CD4-positive, alpha-beta T cell (primary cell): ENCODE measurements at regions not wholly inside any gene's neighbourhood (a gene's known extent, or its start where the extent isn't known, plus 50 kb on each side); places are given as distances from the start of the nearest gene placed in this dataset.

Experiments used
- ATAC-seq: fragments of 200-7000 bp; cut with Tn5 transposase; one replicate; pipeline ENCODE4 v1.10.0; 2022; ENCODE audit warnings: mild to moderate bottlenecking; ENCODE audit not compliant: poor library complexity
- CTCF ChIA-PET: fragments of 350-600 bp; sonication (Branson Sonifier 250); formaldehyde crosslinking; loops from one replicate; lab custom pipeline; 2021; ENCODE audit warnings: antibody characterized with exemption, inconsistent platforms; lab: Charles Lee
- POLR2A ChIA-PET: fragments of 350-600 bp; sonication (Branson Sonifier 250); formaldehyde crosslinking; loops from one replicate; lab custom pipeline; 2021; ENCODE audit warnings: antibody characterized with exemption, inconsistent platforms; lab: Charles Lee
- DNase-seq, 14 experiments: peaks; one replicate each; pipeline ENCODE4 v3.0.0-alpha.2; 2013 to 2020; ENCODE audit warnings: mixed read lengths in 2 of 14
- H3K27ac ChIP-seq, 2 donors: one replicate each; pipeline versions ENCODE4 v1.5.1 to v1.7.0; 2013; ENCODE audit warnings: low read length in 2 of 2, low read depth in 1 of 2, mild to moderate bottlenecking in 1 of 2
- H3K27me3 ChIP-seq, 2 experiments: 1 replicate in 1 of 2; 2 replicates in 1 of 2; pipeline versions ENCODE4 v1.6.1 to v1.7.0; 2013; ENCODE audit warnings: low read length in 2 of 2, control low read depth in 1 of 2, mild to moderate bottlenecking in 1 of 2, moderate library complexity in 1 of 2; ENCODE audit not compliant: insufficient read depth in 2 of 2, control insufficient read depth in 1 of 2
- H3K36me3 ChIP-seq: one replicate; pipeline ENCODE4 v1.6.1; 2013; ENCODE audit warnings: low read length, control low read depth; ENCODE audit not compliant: insufficient read depth
- H3K4me1 ChIP-seq: one replicate; pipeline ENCODE4 v1.6.1; 2013; ENCODE audit warnings: low read length, control low read depth; ENCODE audit not compliant: insufficient read depth
- H3K4me3 ChIP-seq: one replicate; pipeline ENCODE4 v1.5.1; 2013; ENCODE audit warnings: mild to moderate bottlenecking, low read length, moderate library complexity
- H3K9me3 ChIP-seq, 2 experiments: 1 replicate in 1 of 2; 2 replicates in 1 of 2; pipeline versions ENCODE4 v1.6.1 to v1.7.0; 2013; ENCODE audit warnings: low read length in 2 of 2, mild to moderate bottlenecking in 2 of 2, control low read depth in 1 of 2, moderate library complexity in 1 of 2; ENCODE audit not compliant: control insufficient read depth in 1 of 2, insufficient read depth in 1 of 2
- H3K27ac Mint-ChIP-seq: one replicate; pipeline ENCODE4 v1.8.0; 2020; ENCODE audit warnings: mixed read lengths
- H3K27me3 Mint-ChIP-seq: one replicate; pipeline ENCODE4 v1.8.0; 2021; ENCODE audit warnings: mixed read lengths
- H3K36me3 Mint-ChIP-seq: one replicate; pipeline ENCODE4 v1.8.0; 2021; ENCODE audit warnings: low read depth, mixed read lengths
- H3K4me1 Mint-ChIP-seq: one replicate; pipeline ENCODE4 v1.8.0; 2021; ENCODE audit warnings: low read depth, mixed read lengths
- H3K4me3 Mint-ChIP-seq: one replicate; pipeline ENCODE4 v1.8.0; 2020; ENCODE audit warnings: mild to moderate bottlenecking, mixed read lengths
- H3K9me3 Mint-ChIP-seq: one replicate; pipeline ENCODE4 v1.8.0; 2020; ENCODE audit warnings: mixed read lengths
- CTCF ChIP-seq: fragments of 200-600 bp; IDR thresholded peaks from one replicate; pipeline ENCODE4 v1.8.0; 2022; ENCODE audit warnings: antibody characterized with exemption, mild to moderate bottlenecking
- intact Hi-C, 2 experiments: fragments of 100-400 bp; cut with DNase I in 1 of 2; cut with micrococcal nuclease in 1 of 2; formaldehyde crosslinking; loops; one replicate each; pipeline versions ENCODE4 v1.15.1 to v1.9.0; 2023 to 2025; cut with DNase I, micrococcal nuclease

GRCh38 chr4:43374216-43374751 lies 481.8 kb downstream of the GRXCR1 start:
- intact Hi-C loops: no loop called here
- no peaks in the 10 kb centered on the region for H3K9me3 ChIP-seq
- Mint-ChIP-seq H3K27me3 (no peaks in the 10 kb centered on the region), H3K36me3 (no peaks in the 10 kb centered on the region), H3K27ac (no peak overlapping the region), H3K4me1 (no peaks in the 10 kb centered on the region), H3K9me3 (peaks cover 7% of the 10 kb centered on the region), H3K4me3 (no peak overlapping the region)
- POLR2A ChIA-PET: no interaction called here
- H3K4me3 ChIP-seq: no peak overlapping the region
- CTCF ChIA-PET: no interaction called here
- ATAC-seq (no peak), DNase-seq (no peak)
- H3K27me3 ChIP-seq: no peaks in the 10 kb centered on the region
- no peak overlapping the region for H3K27ac ChIP-seq
- no peak for TF ChIP-seq CTCF
- H3K36me3 ChIP-seq: no peaks in the 10 kb centered on the region
- H3K4me1 ChIP-seq: no peaks in the 10 kb centered on the region

- Histone ChIP-seq H3K4me1 (no peaks in the 10 kb centered on the region), H3K9me3 (no peaks in the 10 kb centered on the region), H3K36me3 (no peaks in the 10 kb centered on the region), H3K27ac (no peak overlapping the region), H3K4me3 (no peak overlapping the region), H3K27me3 (no peaks in the 10 kb centered on the region)
- Mint-ChIP-seq H3K27ac (no peak overlapping the region), H3K4me1 (no peaks in the 10 kb centered on the region), H3K9me3 (peaks cover 7% of the 10 kb centered on the region), H3K36me3 (no peaks in the 10 kb centered on the region), H3K27me3 (no peaks in the 10 kb centered on the region), H3K4me3 (no peak overlapping the region)
- TF ChIP-seq CTCF: no peak
- ATAC-seq (no peak), DNase-seq (no peak)
- intact Hi-C loops: no loop called here
- POLR2A ChIA-PET: no interaction called here
- CTCF ChIA-PET: no interaction called here
These were observed 486.5 kb downstream of the GRXCR1 start for GRCh38 chr4:43379016-43379415.

- TF ChIP-seq CTCF: no peak
- Mint-ChIP-seq H3K27ac (no peak overlapping the region), H3K27me3 (no peaks in the 10 kb centered on the region), H3K4me3 (no peak overlapping the region), H3K4me1 (no peaks in the 10 kb centered on the region), H3K9me3 (peaks cover 6% of the 10 kb centered on the region), H3K36me3 (no peaks in the 10 kb centered on the region)
- Histone ChIP-seq H3K36me3 (no peaks in the 10 kb centered on the region), H3K4me3 (no peak overlapping the region), H3K27ac (no peak overlapping the region), H3K27me3 (no peaks in the 10 kb centered on the region), H3K4me1 (no peaks in the 10 kb centered on the region), H3K9me3 (no peaks in the 10 kb centered on the region)
- ATAC-seq: no peak
- ChIA-PET POLR2A (no interaction called here), CTCF (no interaction called here)
- DNase-seq: no peak
- intact Hi-C loops: no loop called here
These were observed 487.6 kb downstream of the GRXCR1 start for GRCh38 chr4:43380093-43380492.
